GM23338 (cell line): ENCODE measurements at regions not wholly inside any gene's neighbourhood (a gene's known extent, or its start where the extent isn't known, plus 50 kb on each side); places are given as distances from the start of the nearest gene placed in this dataset.

Experiments
- ATAC-seq: fragments of 200-7000 bp; cut with Tn5 transposase; 3 replicates; pipeline ENCODE4 v1.9.1; 2020
- DNase-seq: peaks from one replicate; pipeline ENCODE4 v3.0.0-alpha.2; 2015; ENCODE audit warnings: low spot score
- H2AFZ ChIP-seq: fragments of 200-600 bp; sonication (generic); 2 replicates; pipeline ENCODE4 v1.8.0; 2016; ENCODE audit warnings: antibody characterized with exemption, mild to moderate bottlenecking, moderate library complexity
- H3F3A ChIP-seq: fragments of 200-600 bp; sonication (generic); replicated peaks from 2 replicates; pipeline ENCODE4 v1.8.0; 2017; ENCODE audit warnings: antibody characterized with exemption, mixed run types, low read depth
- H3K27ac ChIP-seq: fragments of 200-600 bp; sonication (generic); 2 replicates; pipeline ENCODE4 v1.6.1; 2016; ENCODE audit warnings: low read depth
- H3K27me3 ChIP-seq: fragments of 200-600 bp; sonication (generic); 2 replicates; pipeline ENCODE4 v1.8.0; 2016; ENCODE audit warnings: mild to moderate bottlenecking, mixed run types, moderate library complexity; ENCODE audit not compliant: insufficient read depth
- H3K36me3 ChIP-seq: fragments of 200-600 bp; sonication (generic); 2 replicates; pipeline ENCODE4 v1.8.0; 2016; ENCODE audit warnings: mild to moderate bottlenecking; ENCODE audit not compliant: insufficient read depth
- H3K4me1 ChIP-seq: fragments of 200-600 bp; sonication (generic); 2 replicates; pipeline ENCODE4 v1.8.0; 2016; ENCODE audit warnings: mild to moderate bottlenecking, moderate library complexity; ENCODE audit not compliant: insufficient read depth
- H3K4me2 ChIP-seq: fragments of 200-600 bp; sonication (generic); 2 replicates; pipeline ENCODE4 v1.7.1; 2017; ENCODE audit warnings: mixed run types
- H3K4me3 ChIP-seq: fragments of 200-600 bp; sonication (generic); 2 replicates; pipeline ENCODE4 v1.6.1; 2016; ENCODE audit warnings: mixed run types
- H3K79me2 ChIP-seq: fragments of 200-600 bp; sonication (generic); replicated peaks from 2 replicates; pipeline ENCODE4 v1.8.0; 2017; ENCODE audit warnings: mild to moderate bottlenecking; ENCODE audit not compliant: insufficient read depth
- H3K9me2 ChIP-seq: fragments of 200-600 bp; sonication (generic); 2 replicates; pipeline ENCODE4 v1.8.0; 2017; ENCODE audit not compliant: insufficient read depth
- H4K20me1 ChIP-seq: fragments of 200-600 bp; sonication (generic); replicated peaks from 2 replicates; pipeline ENCODE4 v1.8.0; 2017; ENCODE audit warnings: mild to moderate bottlenecking; ENCODE audit not compliant: insufficient read depth
- H3K27ac Mint-ChIP-seq: 2 replicates; pipeline ENCODE4 v1.8.0; 2020; ENCODE audit warnings: inconsistent platforms, mild to moderate bottlenecking, moderate library complexity, mixed read lengths
- H3K27me3 Mint-ChIP-seq: 3 replicates; pipeline ENCODE4 v1.8.0; 2022; ENCODE audit warnings: low read depth, mild to moderate bottlenecking, moderate library complexity, mixed read lengths, inconsistent platforms; ENCODE audit not compliant: insufficient read depth, poor library complexity
- H3K36me3 Mint-ChIP-seq: 3 replicates; pipeline ENCODE4 v1.8.0; 2021; ENCODE audit warnings: low read depth, mild to moderate bottlenecking, inconsistent platforms, moderate library complexity, mixed read lengths
- H3K4me1 Mint-ChIP-seq: 3 replicates; pipeline ENCODE4 v1.8.0; 2020; ENCODE audit warnings: mild to moderate bottlenecking, inconsistent platforms, mixed read lengths
- H3K4me3 Mint-ChIP-seq: 3 replicates; pipeline ENCODE4 v1.8.0; 2021; ENCODE audit warnings: moderate library complexity, mild to moderate bottlenecking, inconsistent platforms, mixed read lengths
- H3K9me3 Mint-ChIP-seq: 3 replicates; pipeline ENCODE4 v1.8.0; 2020; ENCODE audit warnings: moderate library complexity, mild to moderate bottlenecking, inconsistent platforms, mixed read lengths
- EZH2phosphoT487 ChIP-seq: fragments of 200-600 bp; sonication (generic); IDR thresholded peaks from one replicate; pipeline ENCODE4 v1.8.1; 2018; ENCODE audit warnings: antibody characterized with exemption; ENCODE audit not compliant: unreplicated experiment
- JUNB ChIP-seq: IDR thresholded peaks from one replicate; pipeline ENCODE4 v1.6.1; 2016; ENCODE audit warnings: antibody characterized with exemption; ENCODE audit not compliant: unreplicated experiment
- NANOG ChIP-seq: IDR thresholded peaks from 2 replicates; pipeline ENCODE4 v1.6.1; 2016; ENCODE audit warnings: antibody characterized with exemption, borderline replicate concordance
- POLR2AphosphoS5 ChIP-seq: IDR thresholded peaks from 2 replicates; pipeline ENCODE4 v1.6.1; 2016; ENCODE audit warnings: antibody characterized with exemption, low read depth
- STAT1 ChIP-seq: IDR thresholded peaks from one replicate; pipeline ENCODE4 v1.6.1; 2016; ENCODE audit warnings: antibody characterized with exemption; ENCODE audit not compliant: unreplicated experiment
- ZNF114 ChIP-seq: fragments of 250-450 bp; sonication (Bioruptor Pico); IDR thresholded peaks from 2 replicates; pipeline ENCODE4 v1.5.0; 2020; ENCODE audit warnings: mild to moderate bottlenecking, moderate library complexity
- ZNF331 ChIP-seq: fragments of 250-450 bp; sonication (Bioruptor Pico); IDR thresholded peaks from 2 replicates; pipeline ENCODE4 v1.5.0; 2020; ENCODE audit warnings: low read depth, mild to moderate bottlenecking, moderate library complexity
- TF ChIP-seq, protein P1 (sequence below), 2 experiments: fragments of 200-600 bp in 1 of 2; sonication (generic) in 1 of 2; conservative IDR thresholded peaks; 2 replicates each; pipeline versions ENCODE4 v1.5.1 to v1.6.1; 2016 to 2017; ENCODE audit warnings: antibody characterized with exemption in 2 of 2, low read depth in 2 of 2, mild to moderate bottlenecking in 2 of 2, moderate library complexity in 1 of 2
- TF ChIP-seq, protein P2 (sequence below): IDR thresholded peaks from one replicate; pipeline ENCODE4 v1.6.1; 2018; ENCODE audit warnings: antibody characterized with exemption; ENCODE audit not compliant: unreplicated experiment
- TF ChIP-seq, protein P3 (sequence below): fragments of 250-450 bp; sonication (Bioruptor Pico); IDR thresholded peaks from 2 replicates; pipeline ENCODE4 v1.5.0; 2020; ENCODE audit warnings: mild to moderate bottlenecking, moderate library complexity
- TF ChIP-seq, protein P4 (sequence below): IDR thresholded peaks from 2 replicates; pipeline ENCODE4 v1.6.1; 2016; ENCODE audit warnings: antibody characterized with exemption

DNA sequence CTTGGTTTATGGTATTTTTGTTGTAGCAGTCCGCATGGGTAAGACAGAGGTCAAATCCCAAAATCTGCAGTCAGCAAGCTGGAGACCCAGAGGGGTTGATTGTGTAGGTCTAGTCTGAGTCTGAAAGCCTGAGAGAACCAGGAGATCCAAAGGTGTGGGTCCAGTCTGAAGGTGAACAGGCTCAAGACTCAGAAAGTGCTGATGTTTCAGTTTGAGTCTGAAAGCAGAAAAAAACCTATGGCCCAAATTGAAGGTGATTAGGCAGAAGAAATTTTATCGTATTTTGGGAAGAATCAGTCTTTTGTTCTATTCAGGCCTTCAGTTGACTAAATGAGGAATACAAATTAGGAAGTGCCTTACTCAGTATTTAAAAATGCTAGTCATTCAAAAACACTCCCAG, 807.8 kb upstream of the FOXG1 start (continued):
- TF ChIP-seq, protein P1, sequence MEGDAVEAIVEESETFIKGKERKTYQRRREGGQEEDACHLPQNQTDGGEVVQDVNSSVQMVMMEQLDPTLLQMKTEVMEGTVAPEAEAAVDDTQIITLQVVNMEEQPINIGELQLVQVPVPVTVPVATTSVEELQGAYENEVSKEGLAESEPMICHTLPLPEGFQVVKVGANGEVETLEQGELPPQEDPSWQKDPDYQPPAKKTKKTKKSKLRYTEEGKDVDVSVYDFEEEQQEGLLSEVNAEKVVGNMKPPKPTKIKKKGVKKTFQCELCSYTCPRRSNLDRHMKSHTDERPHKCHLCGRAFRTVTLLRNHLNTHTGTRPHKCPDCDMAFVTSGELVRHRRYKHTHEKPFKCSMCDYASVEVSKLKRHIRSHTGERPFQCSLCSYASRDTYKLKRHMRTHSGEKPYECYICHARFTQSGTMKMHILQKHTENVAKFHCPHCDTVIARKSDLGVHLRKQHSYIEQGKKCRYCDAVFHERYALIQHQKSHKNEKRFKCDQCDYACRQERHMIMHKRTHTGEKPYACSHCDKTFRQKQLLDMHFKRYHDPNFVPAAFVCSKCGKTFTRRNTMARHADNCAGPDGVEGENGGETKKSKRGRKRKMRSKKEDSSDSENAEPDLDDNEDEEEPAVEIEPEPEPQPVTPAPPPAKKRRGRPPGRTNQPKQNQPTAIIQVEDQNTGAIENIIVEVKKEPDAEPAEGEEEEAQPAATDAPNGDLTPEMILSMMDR (conservative IDR thresholded peaks at IDR 0.05; ENCODE audit: low read depth in 2 of 2), result no peak

DNA sequence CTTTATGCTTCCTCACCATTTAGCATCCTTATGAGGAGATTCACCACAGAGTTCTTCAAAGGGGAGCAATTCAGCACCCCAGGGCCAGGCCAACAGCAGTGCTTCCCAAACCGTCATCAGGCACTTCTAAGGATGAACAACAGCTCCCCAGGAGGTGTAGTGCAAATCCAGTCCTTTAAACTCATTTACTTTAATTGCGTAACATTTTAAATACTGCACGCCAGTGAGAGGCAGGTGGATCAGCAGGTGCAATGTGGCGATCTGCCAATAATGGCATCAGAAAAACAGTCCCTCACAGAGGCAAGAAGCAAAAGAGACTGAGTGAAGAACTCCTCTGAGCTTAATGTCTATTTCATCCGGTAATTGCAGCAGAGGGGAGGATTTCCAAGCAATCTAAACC, 770.9 kb upstream of the FOXG1 start:
- Histone ChIP-seq H2AFZ (no peak overlapping the region), H4K20me1 (no peaks in the 10 kb centered on the region), H3K4me3 (no peak overlapping the region), H3K36me3 (no peaks in the 10 kb centered on the region), H3K9me2 (no peaks in the 10 kb centered on the region), H3K4me1 (no peaks in the 10 kb centered on the region; the same call in 1 of the 2 replicates), H3K27ac (no peak overlapping the region), H3K4me2 (no peak overlapping the region), H3F3A (no peaks in the 10 kb centered on the region), H3K27me3 (no peaks in the 10 kb centered on the region), H3K79me2 (no peaks in the 10 kb centered on the region)
- Mint-ChIP-seq H3K9me3 (no peaks in the 10 kb centered on the region), H3K27ac (no peak overlapping the region), H3K4me3 (no peak overlapping the region), H3K27me3 (peaks cover 8% of the 10 kb centered on the region), H3K4me1 (peaks cover 3% of the 10 kb centered on the region; the same call in 2 of the 3 replicates), H3K36me3 (no peaks in the 10 kb centered on the region)
- no peak; the same call in 2 of the 3 replicates for ATAC-seq
- peak; percentile 4 for DNase-seq
- TF ChIP-seq ZNF114, result no peak
- no peak for TF ChIP-seq EZH2phosphoT487
- no peak for TF ChIP-seq JUNB
- TF ChIP-seq, protein P2, sequence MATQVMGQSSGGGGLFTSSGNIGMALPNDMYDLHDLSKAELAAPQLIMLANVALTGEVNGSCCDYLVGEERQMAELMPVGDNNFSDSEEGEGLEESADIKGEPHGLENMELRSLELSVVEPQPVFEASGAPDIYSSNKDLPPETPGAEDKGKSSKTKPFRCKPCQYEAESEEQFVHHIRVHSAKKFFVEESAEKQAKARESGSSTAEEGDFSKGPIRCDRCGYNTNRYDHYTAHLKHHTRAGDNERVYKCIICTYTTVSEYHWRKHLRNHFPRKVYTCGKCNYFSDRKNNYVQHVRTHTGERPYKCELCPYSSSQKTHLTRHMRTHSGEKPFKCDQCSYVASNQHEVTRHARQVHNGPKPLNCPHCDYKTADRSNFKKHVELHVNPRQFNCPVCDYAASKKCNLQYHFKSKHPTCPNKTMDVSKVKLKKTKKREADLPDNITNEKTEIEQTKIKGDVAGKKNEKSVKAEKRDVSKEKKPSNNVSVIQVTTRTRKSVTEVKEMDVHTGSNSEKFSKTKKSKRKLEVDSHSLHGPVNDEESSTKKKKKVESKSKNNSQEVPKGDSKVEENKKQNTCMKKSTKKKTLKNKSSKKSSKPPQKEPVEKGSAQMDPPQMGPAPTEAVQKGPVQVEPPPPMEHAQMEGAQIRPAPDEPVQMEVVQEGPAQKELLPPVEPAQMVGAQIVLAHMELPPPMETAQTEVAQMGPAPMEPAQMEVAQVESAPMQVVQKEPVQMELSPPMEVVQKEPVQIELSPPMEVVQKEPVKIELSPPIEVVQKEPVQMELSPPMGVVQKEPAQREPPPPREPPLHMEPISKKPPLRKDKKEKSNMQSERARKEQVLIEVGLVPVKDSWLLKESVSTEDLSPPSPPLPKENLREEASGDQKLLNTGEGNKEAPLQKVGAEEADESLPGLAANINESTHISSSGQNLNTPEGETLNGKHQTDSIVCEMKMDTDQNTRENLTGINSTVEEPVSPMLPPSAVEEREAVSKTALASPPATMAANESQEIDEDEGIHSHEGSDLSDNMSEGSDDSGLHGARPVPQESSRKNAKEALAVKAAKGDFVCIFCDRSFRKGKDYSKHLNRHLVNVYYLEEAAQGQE, result no peak
- TF ChIP-seq, protein P3, sequence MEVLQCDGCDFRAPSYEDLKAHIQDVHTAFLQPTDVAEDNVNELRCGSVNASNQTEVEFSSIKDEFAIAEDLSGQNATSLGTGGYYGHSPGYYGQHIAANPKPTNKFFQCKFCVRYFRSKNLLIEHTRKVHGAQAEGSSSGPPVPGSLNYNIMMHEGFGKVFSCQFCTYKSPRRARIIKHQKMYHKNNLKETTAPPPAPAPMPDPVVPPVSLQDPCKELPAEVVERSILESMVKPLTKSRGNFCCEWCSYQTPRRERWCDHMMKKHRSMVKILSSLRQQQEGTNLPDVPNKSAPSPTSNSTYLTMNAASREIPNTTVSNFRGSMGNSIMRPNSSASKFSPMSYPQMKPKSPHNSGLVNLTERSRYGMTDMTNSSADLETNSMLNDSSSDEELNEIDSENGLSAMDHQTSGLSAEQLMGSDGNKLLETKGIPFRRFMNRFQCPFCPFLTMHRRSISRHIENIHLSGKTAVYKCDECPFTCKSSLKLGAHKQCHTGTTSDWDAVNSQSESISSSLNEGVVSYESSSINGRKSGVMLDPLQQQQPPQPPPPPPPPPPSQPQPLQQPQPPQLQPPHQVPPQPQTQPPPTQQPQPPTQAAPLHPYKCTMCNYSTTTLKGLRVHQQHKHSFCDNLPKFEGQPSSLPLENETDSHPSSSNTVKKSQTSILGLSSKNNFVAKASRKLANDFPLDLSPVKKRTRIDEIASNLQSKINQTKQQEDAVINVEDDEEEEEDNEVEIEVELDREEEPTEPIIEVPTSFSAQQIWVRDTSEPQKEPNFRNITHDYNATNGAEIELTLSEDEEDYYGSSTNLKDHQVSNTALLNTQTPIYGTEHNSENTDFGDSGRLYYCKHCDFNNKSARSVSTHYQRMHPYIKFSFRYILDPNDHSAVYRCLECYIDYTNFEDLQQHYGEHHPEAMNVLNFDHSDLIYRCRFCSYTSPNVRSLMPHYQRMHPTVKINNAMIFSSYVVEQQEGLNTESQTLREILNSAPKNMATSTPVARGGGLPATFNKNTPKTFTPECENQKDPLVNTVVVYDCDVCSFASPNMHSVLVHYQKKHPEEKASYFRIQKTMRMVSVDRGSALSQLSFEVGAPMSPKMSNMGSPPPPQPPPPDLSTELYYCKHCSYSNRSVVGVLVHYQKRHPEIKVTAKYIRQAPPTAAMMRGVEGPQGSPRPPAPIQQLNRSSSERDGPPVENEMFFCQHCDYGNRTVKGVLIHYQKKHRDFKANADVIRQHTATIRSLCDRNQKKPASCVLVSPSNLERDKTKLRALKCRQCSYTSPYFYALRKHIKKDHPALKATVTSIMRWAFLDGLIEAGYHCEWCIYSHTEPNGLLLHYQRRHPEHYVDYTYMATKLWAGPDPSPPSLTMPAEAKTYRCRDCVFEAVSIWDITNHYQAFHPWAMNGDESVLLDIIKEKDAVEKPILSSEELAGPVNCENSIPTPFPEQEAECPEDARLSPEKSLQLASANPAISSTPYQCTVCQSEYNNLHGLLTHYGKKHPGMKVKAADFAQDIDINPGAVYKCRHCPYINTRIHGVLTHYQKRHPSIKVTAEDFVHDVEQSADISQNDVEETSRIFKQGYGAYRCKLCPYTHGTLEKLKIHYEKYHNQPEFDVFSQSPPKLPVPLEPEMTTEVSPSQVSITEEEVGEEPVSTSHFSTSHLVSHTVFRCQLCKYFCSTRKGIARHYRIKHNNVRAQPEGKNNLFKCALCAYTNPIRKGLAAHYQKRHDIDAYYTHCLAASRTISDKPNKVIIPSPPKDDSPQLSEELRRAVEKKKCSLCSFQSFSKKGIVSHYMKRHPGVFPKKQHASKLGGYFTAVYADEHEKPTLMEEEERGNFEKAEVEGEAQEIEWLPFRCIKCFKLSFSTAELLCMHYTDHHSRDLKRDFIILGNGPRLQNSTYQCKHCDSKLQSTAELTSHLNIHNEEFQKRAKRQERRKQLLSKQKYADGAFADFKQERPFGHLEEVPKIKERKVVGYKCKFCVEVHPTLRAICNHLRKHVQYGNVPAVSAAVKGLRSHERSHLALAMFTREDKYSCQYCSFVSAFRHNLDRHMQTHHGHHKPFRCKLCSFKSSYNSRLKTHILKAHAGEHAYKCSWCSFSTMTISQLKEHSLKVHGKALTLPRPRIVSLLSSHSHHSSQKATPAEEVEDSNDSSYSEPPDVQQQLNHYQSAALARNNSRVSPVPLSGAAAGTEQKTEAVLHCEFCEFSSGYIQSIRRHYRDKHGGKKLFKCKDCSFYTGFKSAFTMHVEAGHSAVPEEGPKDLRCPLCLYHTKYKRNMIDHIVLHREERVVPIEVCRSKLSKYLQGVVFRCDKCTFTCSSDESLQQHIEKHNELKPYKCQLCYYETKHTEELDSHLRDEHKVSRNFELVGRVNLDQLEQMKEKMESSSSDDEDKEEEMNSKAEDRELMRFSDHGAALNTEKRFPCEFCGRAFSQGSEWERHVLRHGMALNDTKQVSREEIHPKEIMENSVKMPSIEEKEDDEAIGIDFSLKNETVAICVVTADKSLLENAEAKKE (CRISPR knock-in tag), result no peak
- no peak for TF ChIP-seq ZNF331 (CRISPR knock-in tag)
- TF ChIP-seq, protein P1 (conservative IDR thresholded peaks at IDR 0.05; ENCODE audit: low read depth in 2 of 2), result no peak
- TF ChIP-seq, protein P4, sequence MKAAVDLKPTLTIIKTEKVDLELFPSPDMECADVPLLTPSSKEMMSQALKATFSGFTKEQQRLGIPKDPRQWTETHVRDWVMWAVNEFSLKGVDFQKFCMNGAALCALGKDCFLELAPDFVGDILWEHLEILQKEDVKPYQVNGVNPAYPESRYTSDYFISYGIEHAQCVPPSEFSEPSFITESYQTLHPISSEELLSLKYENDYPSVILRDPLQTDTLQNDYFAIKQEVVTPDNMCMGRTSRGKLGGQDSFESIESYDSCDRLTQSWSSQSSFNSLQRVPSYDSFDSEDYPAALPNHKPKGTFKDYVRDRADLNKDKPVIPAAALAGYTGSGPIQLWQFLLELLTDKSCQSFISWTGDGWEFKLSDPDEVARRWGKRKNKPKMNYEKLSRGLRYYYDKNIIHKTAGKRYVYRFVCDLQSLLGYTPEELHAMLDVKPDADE, result no peak
- no peak for TF ChIP-seq STAT1
- TF ChIP-seq POLR2AphosphoS5, result no peak
- TF ChIP-seq NANOG, result no peak
